Spleen (tissue), 7 donors: ENCODE measurements at regions not wholly inside any gene's neighbourhood (a gene's known extent, or its start where the extent isn't known, plus 50 kb on each side); places are given as distances from the start of the nearest gene placed in this dataset.

Experiments used
- CTCF ChIP-seq, 11 experiments: fragments of 200-600 bp in 7 of 11; fragments of 450-650 bp in 4 of 11; sonication (generic) in 4 of 11; IDR thresholded peaks in 8 of 11; conservative IDR thresholded peaks in 3 of 11; 1 replicate in 7 of 11; 2 replicates in 4 of 11; pipeline versions ENCODE4 v1.4.0 to v1.8.0; 2016 to 2021; ENCODE audit warnings: antibody characterized with exemption in 11 of 11, inconsistent platforms in 4 of 11, mild to moderate bottlenecking in 1 of 11
- POLR2A ChIP-seq, 3 donors: fragments of 450-650 bp; IDR thresholded peaks; one replicate each; pipeline ENCODE4 v1.5.1; 2017; ENCODE audit warnings: antibody characterized with exemption in 3 of 3, mild to moderate bottlenecking in 1 of 3
- POLR2AphosphoS5 ChIP-seq, 3 donors: sonication (generic); formaldehyde crosslinking; IDR thresholded peaks; one replicate each; pipeline ENCODE4 v1.5.1; 2017; ENCODE audit warnings: antibody characterized with exemption in 3 of 3
- donor health status: DM: no; HTN: no; CAD: no; lungs with moderate emphysema.
- donor health status: DM: no; HTN: no; CAD: no.
- donor health status: DM: no; HTN: no; CAD: no.

DNA sequence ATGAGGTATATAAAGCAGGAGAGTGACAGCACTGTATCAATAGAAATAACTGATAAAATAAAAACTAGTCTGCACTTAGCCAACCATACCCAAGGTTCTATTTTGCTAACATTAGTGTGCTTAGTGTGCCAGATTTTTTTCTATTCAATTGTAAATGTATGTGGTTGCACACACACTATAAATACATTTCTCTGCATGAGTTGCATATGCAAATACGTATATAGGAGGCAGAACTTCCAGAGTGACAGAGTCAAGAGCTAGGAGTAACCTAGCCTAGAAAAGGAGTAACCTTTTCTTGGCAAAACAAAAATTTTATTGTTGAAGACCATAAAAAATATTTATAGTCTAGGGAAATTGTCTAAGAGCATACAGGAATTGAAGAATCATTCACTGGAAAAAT, 461.6 kb downstream of the GABRG2 start:
- no peak for TF ChIP-seq POLR2A (IDR thresholded peaks at IDR 0.05)
- TF ChIP-seq CTCF (IDR thresholded peaks at IDR 0.05 in 8 of 11, conservative IDR thresholded peaks at IDR 0.05 in 3 of 11) = no peak
- no peak for TF ChIP-seq POLR2AphosphoS5 (IDR thresholded peaks at IDR 0.05)
